ENCODE measurements at regions not wholly inside any gene's neighbourhood (a gene's known extent, or its start where the extent isn't known, plus 50 kb on each side); places are given as distances from the start of the nearest gene placed in this dataset.

- Histone ChIP-seq H3K4me1 (ENCODE audit: insufficient read depth) (no peaks in the 10 kb centered on the region), H3K36me3 (ENCODE audit: insufficient read depth) (no peaks in the 10 kb centered on the region), H3K79me2 (replicated peaks; ENCODE audit: insufficient read depth) (no peaks in the 10 kb centered on the region), H3K9me2 (ENCODE audit: insufficient read depth) (no peaks in the 10 kb centered on the region; the same call in 1 of the 2 replicates), H3K27me3 (ENCODE audit: insufficient read depth) (no peaks in the 10 kb centered on the region), H3K4me3 (no peak overlapping the region), H3F3A (replicated peaks; ENCODE audit: low read depth) (no peaks in the 10 kb centered on the region), H4K20me1 (replicated peaks; ENCODE audit: insufficient read depth) (no peaks in the 10 kb centered on the region), H2AFZ (no peak overlapping the region), H3K4me2 (no peak overlapping the region), H3K27ac (ENCODE audit: low read depth) (no peak overlapping the region)
- no peak for TF ChIP-seq ZNF114 (CRISPR knock-in tag; IDR thresholded peaks at IDR 0.05)
- TF ChIP-seq JUNB (IDR thresholded peaks at IDR 0.05; ENCODE audit: unreplicated experiment), result no peak
- no peak for TF ChIP-seq STAT1 (IDR thresholded peaks at IDR 0.05; ENCODE audit: unreplicated experiment)
- TF ChIP-seq POLR2AphosphoS5 (IDR thresholded peaks at IDR 0.05; ENCODE audit: low read depth), result no peak
- no peak for TF ChIP-seq CTCF (conservative IDR thresholded peaks at IDR 0.05; ENCODE audit: low read depth in 2 of 2)
- TF ChIP-seq CREB1 (CRISPR knock-in tag; IDR thresholded peaks at IDR 0.05; ENCODE audit: low read depth), result no peak
- TF ChIP-seq ZNF331 (CRISPR knock-in tag; IDR thresholded peaks at IDR 0.05; ENCODE audit: low read depth), result no peak
- TF ChIP-seq ETS1 (IDR thresholded peaks at IDR 0.05), result no peak
- no peak for TF ChIP-seq EZH2phosphoT487 (IDR thresholded peaks at IDR 0.05; ENCODE audit: unreplicated experiment)
- no peak for TF ChIP-seq EZH2 (IDR thresholded peaks at IDR 0.05; ENCODE audit: low read depth, unreplicated experiment)
- no peak for TF ChIP-seq REST (IDR thresholded peaks at IDR 0.05; ENCODE audit: unreplicated experiment)
- TF ChIP-seq NANOG (IDR thresholded peaks at IDR 0.05; ENCODE audit: borderline replicate concordance), result no peak
- no peak for TF ChIP-seq ZNF462 (CRISPR knock-in tag; IDR thresholded peaks at IDR 0.05)
- DNase-seq (ENCODE audit: low spot score), result no peak
- H3K4me3 Mint-ChIP-seq, result no peak overlapping the region
- H3K27me3 Mint-ChIP-seq (ENCODE audit: insufficient read depth, low read depth, poor library complexity), result peaks cover 5% of the 10 kb centered on the region
- H3K9me3 Mint-ChIP-seq, result peaks cover 12% of the 10 kb centered on the region
- ATAC-seq, result no peak
- peaks cover 8% of the 10 kb centered on the region for H3K36me3 Mint-ChIP-seq (ENCODE audit: low read depth)
- no peaks in the 10 kb centered on the region for H3K4me1 Mint-ChIP-seq
- H3K27ac Mint-ChIP-seq, result no peak overlapping the region
Measured at GRCh38 chr3:144762091-144762490, 790.5 kb downstream of the DIPK2A start.
